Sigmoid colon (tissue), 4 donors: ENCODE measurements at regions not wholly inside any gene's neighbourhood (a gene's known extent, or its start where the extent isn't known, plus 50 kb on each side); places are given as distances from the start of the nearest gene placed in this dataset.

Experiments
- CTCF ChIP-seq, 4 experiments: fragments of 450-650 bp in 3 of 4; fragments of 200-600 bp in 1 of 4; IDR thresholded peaks; one replicate each; pipeline ENCODE4 v1.5.1; 2016 to 2019; ENCODE audit warnings: antibody characterized with exemption in 4 of 4, mild to moderate bottlenecking in 3 of 4, moderate library complexity in 2 of 4
- EP300 ChIP-seq, 4 donors: sonication (generic); formaldehyde crosslinking; IDR thresholded peaks; one replicate each; pipeline ENCODE4 v1.6.1; 2017; ENCODE audit warnings: antibody characterized with exemption in 4 of 4
- POLR2A ChIP-seq, 2 donors: fragments of 450-650 bp; IDR thresholded peaks; one replicate each; pipeline ENCODE4 v1.6.1; 2016; ENCODE audit warnings: antibody characterized with exemption in 2 of 2, mild to moderate bottlenecking in 2 of 2, moderate library complexity in 2 of 2
- POLR2AphosphoS5 ChIP-seq, 4 donors: sonication (generic); formaldehyde crosslinking; IDR thresholded peaks; one replicate each; pipeline ENCODE4 v1.6.1; 2017; ENCODE audit warnings: antibody characterized with exemption in 4 of 4

GRCh38 chr17:70259400-70259799, 90.1 kb downstream of the KCNJ2 start:
- TF ChIP-seq CTCF (IDR thresholded peaks at IDR 0.05): no peak
- no peak for TF ChIP-seq POLR2AphosphoS5 (IDR thresholded peaks at IDR 0.05)
- no peak for TF ChIP-seq EP300 (IDR thresholded peaks at IDR 0.05)
- TF ChIP-seq POLR2A (IDR thresholded peaks at IDR 0.05): no peak
